ENCODE measurements at regions not wholly inside any gene's neighbourhood (a gene's known extent, or its start where the extent isn't known, plus 50 kb on each side); places are given as distances from the start of the nearest gene placed in this dataset.
"Not testable (repeated sequence)": the region's sequence is repeated elsewhere in the genome, so short reads cannot be mapped to it uniquely, and the experiment has no call there.

DNA sequence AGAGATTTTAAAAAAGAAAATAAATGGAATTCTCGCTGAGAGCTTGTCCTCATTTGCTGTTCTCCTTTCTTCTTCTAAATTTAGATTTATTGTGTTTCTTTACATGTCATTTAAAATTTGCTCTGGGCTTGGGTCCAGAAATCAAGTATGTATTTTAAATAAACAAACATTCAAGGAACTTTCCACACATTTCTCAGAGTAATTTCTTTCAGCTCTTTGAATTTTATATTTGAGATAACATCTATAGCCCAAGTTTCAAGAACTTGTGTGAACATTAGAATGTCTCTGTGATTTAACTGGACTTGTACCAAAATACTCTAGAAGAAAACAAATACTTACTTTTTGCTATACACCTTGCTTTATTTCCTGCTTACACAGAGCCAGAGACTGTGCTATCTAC is 192.3 kb downstream of the TMEM200A start:
- DNase-seq, result no peak

DNA sequence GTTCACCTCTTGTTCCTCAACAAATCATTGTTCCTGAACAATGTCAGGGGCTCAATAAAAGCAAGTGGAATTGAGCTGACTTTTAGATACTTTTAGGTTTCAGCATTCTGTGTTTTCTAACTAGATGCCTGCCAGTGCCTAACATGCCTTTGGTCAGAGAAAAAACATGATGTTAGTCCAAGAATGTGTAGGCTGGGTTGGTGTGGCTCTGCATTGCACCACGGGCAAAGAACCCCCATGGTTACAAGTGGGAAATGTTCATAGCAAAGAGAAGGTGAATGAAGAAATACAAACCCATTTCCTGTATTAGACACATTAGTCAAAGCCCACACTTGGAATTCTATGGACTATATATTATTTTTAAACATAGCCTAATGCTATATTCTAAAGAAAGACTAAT is 193.3 kb downstream of the TMEM200A start:
- no peak for DNase-seq

DNA sequence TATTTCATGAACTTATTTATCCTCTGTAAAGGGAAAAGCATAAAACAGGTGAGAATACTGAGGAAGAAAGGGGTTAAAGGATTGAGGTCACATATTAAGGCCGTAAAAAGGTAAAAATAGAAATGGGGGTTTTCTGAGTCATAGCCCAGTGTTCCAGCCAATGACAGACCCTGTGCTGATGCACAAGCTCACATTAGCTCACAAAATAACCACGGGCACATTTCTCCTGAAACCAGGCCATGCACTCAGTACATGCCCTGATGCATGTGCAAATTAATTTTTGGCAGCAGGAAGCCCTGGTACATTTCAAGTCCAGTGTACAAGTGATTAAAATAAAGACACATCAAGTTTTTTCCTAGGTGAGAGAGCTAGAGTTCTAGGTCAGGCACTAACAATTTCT is 194.4 kb downstream of the TMEM200A start:
- no peak for DNase-seq

DNA sequence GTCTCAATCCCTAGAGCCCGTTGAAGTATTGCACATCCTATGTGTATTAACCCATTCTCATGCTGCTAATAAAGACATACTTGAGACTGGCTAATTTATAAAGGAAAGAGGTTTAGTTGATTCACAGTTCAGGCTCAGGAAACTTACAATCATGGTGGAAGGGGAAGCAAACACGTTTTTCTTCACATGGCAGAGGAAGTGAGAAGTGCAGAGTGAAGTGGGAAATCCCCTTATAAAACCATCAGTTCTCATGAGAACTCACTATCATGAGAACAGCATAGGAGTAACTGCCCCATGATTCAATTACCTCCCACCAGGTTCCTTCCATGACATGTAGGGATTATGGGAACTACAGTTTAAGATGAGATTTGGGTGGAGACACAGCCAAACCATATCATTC is 195.3 kb downstream of the TMEM200A start:
- not testable (repeated sequence) for DNase-seq

DNA sequence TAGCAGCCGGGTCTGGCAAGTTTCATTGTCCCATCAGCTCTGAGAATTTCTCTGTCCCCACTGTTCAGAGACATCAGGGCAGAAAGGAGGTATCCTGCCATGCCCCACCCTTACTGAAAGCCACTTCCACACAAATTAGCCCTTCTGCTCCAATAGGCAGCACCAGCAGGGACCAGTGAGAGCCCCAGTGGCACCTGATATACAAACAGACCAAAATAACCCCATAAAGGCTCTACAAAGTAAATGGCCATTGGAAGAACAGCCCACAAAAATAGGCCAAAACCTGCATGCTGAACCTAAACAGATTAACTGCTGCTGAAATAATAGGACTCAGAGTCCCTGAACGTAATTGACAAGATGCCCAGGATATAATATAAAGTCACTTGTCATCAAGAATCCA is 199.9 kb downstream of the TMEM200A start:
- DNase-seq, result no peak

GRCh38 chr6:130574146-130574545 is 208.3 kb downstream of the TMEM200A start:
- no peak for DNase-seq

DNA sequence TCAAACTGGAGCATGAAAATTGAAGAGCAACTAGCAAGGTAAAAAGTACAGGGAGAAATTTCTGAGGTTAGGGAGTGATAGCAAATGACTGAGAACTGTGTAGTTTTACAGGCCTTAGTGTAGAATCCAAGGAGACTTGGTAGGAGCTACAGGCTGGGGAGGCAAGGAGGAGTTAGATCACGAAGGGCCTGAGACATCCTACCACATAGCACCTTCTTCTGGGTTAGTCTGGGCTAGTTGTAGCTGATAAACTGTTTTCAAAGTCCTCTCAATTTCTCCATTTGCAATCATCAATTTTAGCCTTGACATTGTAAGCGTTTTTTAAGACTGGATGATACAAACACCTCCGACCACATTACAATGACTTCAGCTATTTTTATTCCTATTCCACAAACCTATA is 209.7 kb downstream of the TMEM200A start:
- DNase-seq, result no peak

- peak; percentile 56 to 71 for DNase-seq
These were observed 210.2 kb downstream of the TMEM200A start for GRCh38 chr6:130575971-130576370.

- peak in 1 of 2 donors; percentile 44 for DNase-seq
These were observed 211.5 kb downstream of the TMEM200A start for GRCh38 chr6:130577178-130577919.

GRCh38 chr6:130578713-130579112 is 212.9 kb downstream of the TMEM200A start:
- no peak for DNase-seq

- no peak for DNase-seq
These were observed 217.5 kb downstream of the TMEM200A start for GRCh38 chr6:130583268-130583667.

GRCh38 chr6:130585587-130585986 is 219.8 kb downstream of the TMEM200A start:
- DNase-seq, result no peak

DNA sequence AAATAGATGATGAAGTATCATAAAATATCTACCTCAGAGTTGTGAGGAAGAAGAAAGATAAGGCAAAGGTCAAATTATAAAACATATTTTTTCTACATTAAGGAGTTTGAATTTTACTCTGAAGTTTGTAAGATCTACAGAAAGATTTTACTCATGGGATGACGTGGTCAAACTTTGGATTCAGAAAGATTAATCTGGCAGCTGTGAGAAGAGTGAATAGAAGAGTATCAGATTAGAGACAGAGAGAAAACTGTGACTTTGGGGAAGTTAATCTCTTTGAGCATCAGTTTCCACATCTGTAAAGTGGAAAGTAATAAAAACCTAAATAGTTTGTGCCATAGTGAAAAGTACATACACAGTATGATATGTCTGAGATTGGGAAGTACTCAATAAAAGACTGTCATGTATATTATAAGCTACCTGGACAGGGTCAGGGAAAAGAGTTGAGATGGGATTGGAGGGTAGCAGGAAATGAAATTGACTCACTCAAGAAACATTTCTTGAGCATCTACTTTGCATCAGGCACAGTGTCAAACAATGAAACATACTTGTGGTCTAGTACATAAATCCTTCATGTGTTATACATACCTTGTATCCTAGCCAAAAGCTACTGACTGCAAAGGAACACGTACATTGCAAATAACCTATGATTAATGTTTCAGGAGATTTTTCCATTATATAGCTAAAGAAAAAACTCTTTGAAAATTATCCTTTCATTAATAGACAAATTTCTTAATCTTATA is 222.1 kb downstream of the TMEM200A start:
- DNase-seq, result no peak

GRCh38 chr6:130593200-130593599 is 227.4 kb downstream of the TMEM200A start:
- DNase-seq, result no peak

GRCh38 chr6:130593948-130594347 is 228.1 kb downstream of the TMEM200A start:
- no peak for DNase-seq

GRCh38 chr6:130598021-130598989 is 228.9 kb upstream of the SMLR1 start:
- no peak for DNase-seq

GRCh38 chr6:130600880-130601341 is 226.3 kb upstream of the SMLR1 start:
- DNase-seq, result no peak

- DNase-seq, result peak in 1 of 2 donors; percentile 10
These were observed 224.9 kb upstream of the SMLR1 start for GRCh38 chr6:130602151-130602770.

- no peak for DNase-seq
These were observed 223.8 kb upstream of the SMLR1 start for GRCh38 chr6:130603391-130603790.

GRCh38 chr6:130604841-130605399 is 222.3 kb upstream of the SMLR1 start:
- no peak for DNase-seq

- DNase-seq, result no peak
These were observed 216.9 kb upstream of the SMLR1 start for GRCh38 chr6:130610303-130610702.

GRCh38 chr6:130611366-130611765 is 215.8 kb upstream of the SMLR1 start:
- no peak for DNase-seq

Data from CD4-positive, alpha-beta T cell treated with Interleukin-4 for 1 hour (primary cell).